ENCODE measurements at regions not wholly inside any gene's neighbourhood (a gene's known extent, or its start where the extent isn't known, plus 50 kb on each side); places are given as distances from the start of the nearest gene placed in this dataset.
A peak's percentile ranks its signal among the peaks of the same experiment; 100 is the strongest.

DNA sequence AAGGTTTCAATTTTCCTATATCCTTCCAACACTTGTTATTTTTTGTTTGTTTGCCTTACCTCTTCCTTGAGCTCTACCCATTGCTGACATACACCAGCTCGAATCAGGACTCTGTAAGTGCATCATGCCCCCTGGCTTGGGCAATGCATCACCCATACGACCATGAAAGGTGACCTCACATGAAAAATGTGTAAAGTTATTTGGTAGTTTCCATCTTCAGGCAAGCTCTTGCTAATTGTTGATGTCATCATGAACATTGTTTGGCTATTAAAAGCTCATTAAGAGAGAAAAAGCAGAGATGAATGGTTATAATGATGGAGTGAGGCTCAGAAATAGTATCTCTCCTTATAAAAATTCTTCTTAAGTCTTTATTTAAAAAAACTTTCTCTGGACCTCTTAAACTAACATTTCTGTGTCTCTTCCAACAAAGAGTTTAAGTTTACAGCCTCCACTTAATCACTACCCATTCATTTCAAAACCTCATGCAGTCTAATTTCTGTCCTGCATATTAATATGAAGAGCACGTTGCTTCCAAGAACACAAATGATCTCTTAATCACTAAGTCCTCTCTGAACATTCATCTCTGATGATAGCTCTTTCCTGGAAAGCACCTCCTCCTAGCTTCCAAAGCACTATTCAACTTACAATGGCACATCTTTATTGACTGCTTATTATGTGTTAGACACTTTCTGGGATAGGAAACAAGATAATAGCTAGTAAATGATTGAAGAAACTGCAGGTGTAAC, 236.3 kb downstream of the NFKBIZ start:
- Histone ChIP-seq H3K27ac (no peak overlapping the region), H3K4me1 (ENCODE audit: low read depth) (peaks cover 48% of the 10 kb centered on the region), H3K9me3 (ENCODE audit: low read depth) (no peaks in the 10 kb centered on the region), H3K36me3 (no peaks in the 10 kb centered on the region), H3K4me3 (no peak overlapping the region), H3K27me3 (no peaks in the 10 kb centered on the region)
- TF ChIP-seq, protein P1, sequence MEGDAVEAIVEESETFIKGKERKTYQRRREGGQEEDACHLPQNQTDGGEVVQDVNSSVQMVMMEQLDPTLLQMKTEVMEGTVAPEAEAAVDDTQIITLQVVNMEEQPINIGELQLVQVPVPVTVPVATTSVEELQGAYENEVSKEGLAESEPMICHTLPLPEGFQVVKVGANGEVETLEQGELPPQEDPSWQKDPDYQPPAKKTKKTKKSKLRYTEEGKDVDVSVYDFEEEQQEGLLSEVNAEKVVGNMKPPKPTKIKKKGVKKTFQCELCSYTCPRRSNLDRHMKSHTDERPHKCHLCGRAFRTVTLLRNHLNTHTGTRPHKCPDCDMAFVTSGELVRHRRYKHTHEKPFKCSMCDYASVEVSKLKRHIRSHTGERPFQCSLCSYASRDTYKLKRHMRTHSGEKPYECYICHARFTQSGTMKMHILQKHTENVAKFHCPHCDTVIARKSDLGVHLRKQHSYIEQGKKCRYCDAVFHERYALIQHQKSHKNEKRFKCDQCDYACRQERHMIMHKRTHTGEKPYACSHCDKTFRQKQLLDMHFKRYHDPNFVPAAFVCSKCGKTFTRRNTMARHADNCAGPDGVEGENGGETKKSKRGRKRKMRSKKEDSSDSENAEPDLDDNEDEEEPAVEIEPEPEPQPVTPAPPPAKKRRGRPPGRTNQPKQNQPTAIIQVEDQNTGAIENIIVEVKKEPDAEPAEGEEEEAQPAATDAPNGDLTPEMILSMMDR (IDR thresholded peaks at IDR 0.05; ENCODE audit: low read depth, low read length), result no peak
- DNase-seq (ENCODE audit: low read depth in 1 of 2, low spot score in 1 of 2), result no peak

DNA sequence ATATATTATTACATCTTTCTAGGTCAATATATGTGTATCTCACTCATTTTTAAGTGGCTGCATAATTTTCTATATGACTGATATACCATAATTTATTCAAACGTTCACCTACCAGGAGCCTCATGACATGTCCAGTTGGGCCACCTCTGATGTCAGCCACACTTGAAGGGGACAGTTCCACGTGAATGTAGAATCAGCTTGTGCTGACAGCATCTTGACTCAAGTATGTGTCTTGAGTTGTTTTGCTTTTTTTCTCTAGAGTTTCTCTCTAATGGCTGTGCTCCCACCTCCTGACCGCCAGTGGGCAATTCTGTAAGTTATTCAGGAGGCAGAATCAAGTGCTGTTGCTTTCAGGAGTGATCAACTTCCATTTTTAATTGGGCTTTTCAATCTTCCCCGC, 237.9 kb downstream of the NFKBIZ start:
- H3K27ac ChIP-seq, result no peak overlapping the region

DNA sequence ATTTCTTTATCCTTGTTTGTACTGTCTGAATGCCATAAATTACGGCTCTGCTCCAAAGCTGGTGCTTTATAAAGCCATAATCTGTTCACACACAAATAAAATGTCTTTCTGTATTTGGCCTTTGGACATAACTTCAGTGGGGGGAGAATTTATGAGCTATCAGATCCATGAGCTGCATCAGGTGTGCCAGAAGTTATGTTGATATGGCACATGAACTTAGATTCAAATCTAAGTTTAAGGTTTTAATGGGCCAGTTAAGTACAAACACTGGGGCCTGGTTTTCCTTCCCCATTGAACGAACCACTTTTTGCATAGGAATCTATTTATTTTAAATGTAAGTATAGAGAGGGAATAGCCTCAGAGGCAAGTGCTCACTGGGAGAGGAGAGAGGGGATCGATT, 239.9 kb downstream of the NFKBIZ start:
- H3K36me3 ChIP-seq, result no peaks in the 10 kb centered on the region
- TF ChIP-seq, protein P1 (IDR thresholded peaks at IDR 0.05; ENCODE audit: low read depth, low read length), result no peak
- peaks cover 60% of the 10 kb centered on the region for H3K4me1 ChIP-seq (ENCODE audit: low read depth)
- no peak overlapping the region for H3K4me3 ChIP-seq
- H3K27ac ChIP-seq, result no peak overlapping the region
- DNase-seq (ENCODE audit: low read depth in 1 of 2, low spot score in 1 of 2), result no peak
- H3K9me3 ChIP-seq (ENCODE audit: low read depth), result no peaks in the 10 kb centered on the region
- H3K27me3 ChIP-seq, result no peaks in the 10 kb centered on the region

More for the DNA sequence above, 237.9 kb downstream of the NFKBIZ start:
- DNase-seq (ENCODE audit: low read depth in 1 of 2, low spot score in 1 of 2), result peak in 1 of 2 donors; percentile 86
- TF ChIP-seq, protein P1 (IDR thresholded peaks at IDR 0.05; ENCODE audit: low read depth, low read length), result no peak
- no peak overlapping the region for H3K4me3 ChIP-seq
- no peaks in the 10 kb centered on the region for H3K27me3 ChIP-seq
- peaks cover 48% of the 10 kb centered on the region for H3K4me1 ChIP-seq (ENCODE audit: low read depth)
- H3K36me3 ChIP-seq, result no peaks in the 10 kb centered on the region
- H3K9me3 ChIP-seq (ENCODE audit: low read depth), result no peaks in the 10 kb centered on the region

DNA sequence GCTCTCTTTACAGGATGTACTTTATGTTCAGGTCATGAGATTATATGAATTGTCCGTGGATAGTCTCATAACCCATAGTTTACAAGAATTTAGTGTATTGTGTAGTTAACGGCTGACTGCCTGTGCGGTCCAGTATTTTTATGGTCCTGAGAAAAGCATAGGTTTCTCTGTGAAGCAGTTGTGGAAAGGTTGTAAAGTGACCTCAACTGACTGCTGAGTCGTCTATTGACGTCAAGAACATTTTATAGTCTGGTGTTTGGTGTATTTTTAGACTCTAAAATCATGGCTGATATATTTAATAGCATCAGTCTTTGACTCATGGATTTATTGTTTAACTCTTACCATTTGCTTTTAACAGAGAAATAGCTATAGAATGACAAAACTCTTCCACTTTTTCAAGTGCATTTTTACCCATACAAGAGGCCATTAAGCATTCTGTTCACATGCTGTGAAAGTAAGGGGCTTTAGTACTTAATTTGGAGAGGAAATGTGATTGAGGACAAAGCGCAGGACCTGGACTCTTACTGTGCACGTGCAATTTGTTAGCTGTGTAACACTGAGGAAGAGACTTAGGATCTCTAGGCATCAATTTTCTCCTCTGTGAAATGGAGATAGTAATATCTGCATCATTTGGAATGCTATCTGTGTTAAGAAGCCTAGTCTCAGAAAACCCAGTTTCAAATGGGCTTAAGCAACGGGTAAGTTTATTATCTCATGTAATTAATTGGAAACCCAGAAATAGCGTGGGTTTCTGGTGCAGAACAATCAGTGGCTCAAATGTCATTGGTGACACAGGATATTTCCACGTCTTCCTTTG, 240.8 kb downstream of the NFKBIZ start:
- no peaks in the 10 kb centered on the region for H3K36me3 ChIP-seq
- no peaks in the 10 kb centered on the region for H3K27me3 ChIP-seq
- peak in 1 of 2 donors; percentile 29 for DNase-seq (ENCODE audit: low read depth in 1 of 2, low spot score in 1 of 2)
- H3K4me3 ChIP-seq, result no peak overlapping the region
- no peaks in the 10 kb centered on the region for H3K9me3 ChIP-seq (ENCODE audit: low read depth)
- peaks cover 60% of the 10 kb centered on the region for H3K4me1 ChIP-seq (ENCODE audit: low read depth)
- TF ChIP-seq, protein P1 (IDR thresholded peaks at IDR 0.05; ENCODE audit: low read depth, low read length), result no peak
- H3K27ac ChIP-seq, result peak overlapping the region; percentile 23

DNA sequence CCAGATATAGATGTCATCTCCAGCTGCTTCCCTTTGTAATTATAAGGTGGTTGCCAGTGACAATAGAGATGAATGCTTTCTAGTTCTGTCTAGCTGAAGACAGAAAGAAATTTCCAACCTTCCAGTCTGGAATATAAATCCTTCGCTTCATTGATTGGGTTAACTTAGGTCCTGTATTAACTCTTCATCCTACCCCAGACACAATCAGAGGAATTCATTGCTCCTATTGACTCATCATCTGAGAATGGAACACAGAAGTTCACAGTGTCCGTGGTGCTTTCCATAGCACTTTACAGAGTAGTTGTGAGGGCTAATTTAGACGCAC, 241.4 kb downstream of the NFKBIZ start:
- no peaks in the 10 kb centered on the region for H3K36me3 ChIP-seq
- no peak overlapping the region for H3K4me3 ChIP-seq
- H3K4me1 ChIP-seq (ENCODE audit: low read depth), result peaks cover 59% of the 10 kb centered on the region
- H3K27ac ChIP-seq, result no peak overlapping the region
- H3K27me3 ChIP-seq, result no peaks in the 10 kb centered on the region
- DNase-seq (ENCODE audit: low read depth in 1 of 2, low spot score in 1 of 2), result no peak
- TF ChIP-seq, protein P1 (IDR thresholded peaks at IDR 0.05; ENCODE audit: low read depth, low read length), result no peak
- H3K9me3 ChIP-seq (ENCODE audit: low read depth), result no peaks in the 10 kb centered on the region

Measured in cardiac muscle cell (in vitro differentiated cells and primary cell).